Endothelial cell of umbilical vein (primary cell): ENCODE measurements at regions not wholly inside any gene's neighbourhood (a gene's known extent, or its start where the extent isn't known, plus 50 kb on each side); places are given as distances from the start of the nearest gene placed in this dataset.
A peak's percentile ranks its signal among the peaks of the same experiment; 100 is the strongest.

Experiments
- BruUV-seq: library from RNA; stranded (reverse); fragments of 400-500 nt; replicated peaks from 2 replicates; lab custom pipeline; 2021; lab: Mats Ljungman, UMichigan
- CTCF ChIA-PET: fragments of 300-600, 350-600 bp; sonication (Branson Sonifier 250); formaldehyde crosslinking; loops from one replicate; lab custom pipeline; 2021; ENCODE audit warnings: antibody characterized with exemption, inconsistent platforms; lab: Charles Lee
- POLR2A ChIA-PET: fragments of 300-600, 350-600 bp; sonication (Branson Sonifier 250); formaldehyde crosslinking; loops from one replicate; lab custom pipeline; 2021; ENCODE audit warnings: antibody characterized with exemption, inconsistent platforms; lab: Charles Lee
- DNase-seq: peaks from one replicate; pipeline ENCODE4 v3.0.0-alpha.2; 2011; ENCODE audit warnings: low read depth, low spot score
- FAIRE-seq: peaks from 2 replicates; lab custom pipeline; 2011; peaks lifted over from hg19 to GRCh38; lab: Jason Lieb, UNC
- H2AFZ ChIP-seq: 2 replicates; pipeline ENCODE4 v1.6.0; 2012; ENCODE audit warnings: low read depth, low read length, control low read depth, inconsistent platforms
- H3K27ac ChIP-seq: 2 replicates; pipeline ENCODE4 v1.5.1; 2011; ENCODE audit warnings: low read depth, mild to moderate bottlenecking, control low read depth, low read length, moderate library complexity; ENCODE audit not compliant: insufficient read depth
- H3K27me3 ChIP-seq, 2 experiments: 2 replicates each; pipeline versions ENCODE4 v1.6.0 to v1.6.1; 2011; ENCODE audit warnings: low read length in 2 of 2, mixed read lengths in 1 of 2; ENCODE audit not compliant: control insufficient read depth in 2 of 2, insufficient read depth in 2 of 2
- H3K36me3 ChIP-seq, 2 experiments: 2 replicates in 1 of 2; 3 replicates in 1 of 2; pipeline ENCODE4 v1.5.1; 2011; ENCODE audit warnings: low read length in 2 of 2, mild to moderate bottlenecking in 1 of 2, moderate library complexity in 1 of 2; ENCODE audit not compliant: control insufficient read depth in 2 of 2, insufficient read depth in 2 of 2; ENCODE audit errors: extremely low read depth in 1 of 2
- H3K4me1 ChIP-seq: 3 replicates; pipeline ENCODE4 v1.5.1; 2011; ENCODE audit warnings: mild to moderate bottlenecking, low read length; ENCODE audit not compliant: control insufficient read depth, insufficient read depth; ENCODE audit errors: extremely low read depth
- H3K4me2 ChIP-seq: 2 replicates; pipeline ENCODE4 v1.6.1; 2011; ENCODE audit warnings: low read length, control low read depth, mixed read lengths; ENCODE audit not compliant: insufficient read depth
- H3K4me3 ChIP-seq, 3 experiments: fragments of 200-600 bp in 1 of 3; sonication (generic), shearing (Covaris generic) in 1 of 3; replicated peaks in 1 of 3; 2 replicates each; pipeline ENCODE4 v1.5.1; 2011 to 2016; ENCODE audit warnings: control low read depth in 3 of 3, low read length in 3 of 3, mild to moderate bottlenecking in 2 of 3, inconsistent platforms in 1 of 3, low read depth in 1 of 3, moderate library complexity in 1 of 3; ENCODE audit not compliant: insufficient read depth in 1 of 3
- H3K79me2 ChIP-seq: 2 replicates; pipeline ENCODE4 v1.6.0; 2012; ENCODE audit warnings: low read length, inconsistent platforms; ENCODE audit not compliant: control insufficient read depth, insufficient read depth
- H3K9ac ChIP-seq: replicated peaks from 2 replicates; pipeline ENCODE3; 2011; ENCODE audit warnings: low read length, control low read depth; ENCODE audit not compliant: insufficient read depth; ENCODE audit errors: extremely low read depth
- H3K9me1 ChIP-seq: replicated peaks from 3 replicates; pipeline ENCODE4 v1.6.0; 2011; ENCODE audit warnings: mild to moderate bottlenecking, low read length; ENCODE audit not compliant: control insufficient read depth, insufficient read depth; ENCODE audit errors: extremely low read depth
- H3K9me3 ChIP-seq: replicated peaks from 2 replicates; pipeline ENCODE4 v1.5.1; 2012; ENCODE audit warnings: low read length, inconsistent platforms; ENCODE audit not compliant: control insufficient read depth, insufficient read depth
- H4K20me1 ChIP-seq: replicated peaks from 2 replicates; pipeline ENCODE3; 2011; ENCODE audit warnings: mild to moderate bottlenecking, low read length; ENCODE audit not compliant: control insufficient read depth, insufficient read depth; ENCODE audit errors: extremely low read depth
- CTCF ChIP-seq, 2 donors: IDR thresholded peaks; 1 replicate in 1 of 2; 2 replicates in 1 of 2; pipeline ENCODE4 v1.5.1; 2011; ENCODE audit warnings: low read length in 2 of 2, mild to moderate bottlenecking in 2 of 2, moderate library complexity in 2 of 2, control low read depth in 1 of 2, inconsistent platforms in 1 of 2, low read depth in 1 of 2; ENCODE audit not compliant: insufficient read depth in 1 of 2; ENCODE audit errors: extremely low read depth in 1 of 2
- EZH2 ChIP-seq: IDR thresholded peaks from 2 replicates; pipeline ENCODE4 v1.6.1; 2012; ENCODE audit warnings: borderline replicate concordance, low read depth, mild to moderate bottlenecking, moderate library complexity, low read length, inconsistent platforms; ENCODE audit not compliant: severe bottlenecking
- FOS ChIP-seq: IDR thresholded peaks from 2 replicates; pipeline ENCODE4 v1.6.1; 2011; ENCODE audit warnings: mild to moderate bottlenecking, low read length, moderate library complexity, borderline replicate concordance; ENCODE audit not compliant: insufficient read depth
- GATA2 ChIP-seq: IDR thresholded peaks from 2 replicates; pipeline ENCODE4 v1.7.0; 2011; ENCODE audit warnings: low read depth, mild to moderate bottlenecking, moderate library complexity, mixed read lengths, low read length; ENCODE audit not compliant: insufficient read length, insufficient read depth
- JUN ChIP-seq: IDR thresholded peaks from 2 replicates; pipeline ENCODE4 v1.6.1; 2011; ENCODE audit warnings: borderline replicate concordance, low read depth; ENCODE audit not compliant: insufficient read length, insufficient read depth
- MYC ChIP-seq: IDR thresholded peaks from one replicate; pipeline ENCODE4 v1.6.1; 2011; ENCODE audit warnings: mild to moderate bottlenecking, low read depth, low read length
- POLR2A ChIP-seq: IDR thresholded peaks from 2 replicates; pipeline ENCODE4 v1.6.1; 2012; ENCODE audit warnings: low read depth, mild to moderate bottlenecking, control low read depth, low read length
- POLR2AphosphoS5 ChIP-seq: IDR thresholded peaks from 2 replicates; pipeline ENCODE4 v1.6.1; 2012; ENCODE audit warnings: low read depth, mild to moderate bottlenecking, control low read depth, low read length, moderate library complexity; ENCODE audit not compliant: insufficient read depth
- dilution Hi-C: fragments of 300-500 bp; cut with MboI; formaldehyde crosslinking; loops from one replicate; pipeline ENCODE4 v1.15.0; 2019; ENCODE audit warnings: low sequenced_read_pairs; ENCODE audit not compliant: extremely low pct_ligation_motif_present
- intact Hi-C: fragments of 100-400 bp; cut with micrococcal nuclease; formaldehyde crosslinking; loops from one replicate; pipeline ENCODE4 v1.10.0; 2022
- TF ChIP-seq, protein P1 (sequence below): IDR thresholded peaks from 2 replicates; pipeline ENCODE4 v1.6.1; 2011; ENCODE audit not compliant: insufficient read depth, insufficient read length

GRCh38 chr6:77094821-77095220 is 368.5 kb downstream of the HTR1B start:
- no peaks in the 10 kb centered on the region for H3K4me1 ChIP-seq
- H3K9ac ChIP-seq: no peak overlapping the region
- H2AFZ ChIP-seq: no peak overlapping the region
- H3K4me3 ChIP-seq: no peak overlapping the region
- POLR2A ChIA-PET: no interaction called here
- no peaks in the 10 kb centered on the region for H3K79me2 ChIP-seq
- intact Hi-C loops (no loop called here), dilution Hi-C loops (no loop called here)
- no peaks in the 10 kb centered on the region for H3K9me1 ChIP-seq
- no peaks in the 10 kb centered on the region for H4K20me1 ChIP-seq
- DNase-seq: no peak
- H3K9me3 ChIP-seq: no peaks in the 10 kb centered on the region
- H3K27ac ChIP-seq: no peak overlapping the region
- H3K27me3 ChIP-seq: no peaks in the 10 kb centered on the region
- BruUV-seq: no TSS peak
- CTCF ChIA-PET: no interaction called here
- no peak for FAIRE-seq
- no peak overlapping the region for H3K4me2 ChIP-seq
- H3K36me3 ChIP-seq: no peaks in the 10 kb centered on the region
- no peak for TF ChIP-seq JUN

GRCh38 chr6:77092971-77093370 is 370.3 kb downstream of the HTR1B start:
- intact Hi-C loops: no loop called here
- Histone ChIP-seq H3K9me1 (no peaks in the 10 kb centered on the region), H3K27me3 (no peaks in the 10 kb centered on the region), H3K4me3 (no peak overlapping the region), H3K36me3 (no peaks in the 10 kb centered on the region), H3K27ac (no peak overlapping the region), H4K20me1 (no peaks in the 10 kb centered on the region), H3K4me2 (no peak overlapping the region), H3K9ac (no peak overlapping the region), H2AFZ (no peak overlapping the region), H3K9me3 (no peaks in the 10 kb centered on the region), H3K79me2 (no peaks in the 10 kb centered on the region), H3K4me1 (no peaks in the 10 kb centered on the region)
- CTCF ChIA-PET: no interaction called here
- DNase-seq (peak; percentile 19), FAIRE-seq (no peak)
- TF ChIP-seq EZH2 (no peak), POLR2AphosphoS5 (no peak), JUN (no peak), CTCF (IDR thresholded peaks at IDR 0.05; ENCODE audit: extremely low read depth in 1 of 2, insufficient read depth in 1 of 2, low read depth in 1 of 2, low read length in 2 of 2) (no peak), MYC (no peak), POLR2A (no peak), GATA2 (no peak), FOS (no peak)
- TF ChIP-seq, protein P1, sequence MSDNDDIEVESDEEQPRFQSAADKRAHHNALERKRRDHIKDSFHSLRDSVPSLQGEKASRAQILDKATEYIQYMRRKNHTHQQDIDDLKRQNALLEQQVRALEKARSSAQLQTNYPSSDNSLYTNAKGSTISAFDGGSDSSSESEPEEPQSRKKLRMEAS: no peak
- no TSS peak for BruUV-seq
- dilution Hi-C loops: no loop called here
- POLR2A ChIA-PET: no interaction called here
